ENCODE measurements at regions not wholly inside any gene's neighbourhood (a gene's known extent, or its start where the extent isn't known, plus 50 kb on each side); places are given as distances from the start of the nearest gene placed in this dataset.

- no peak for DNase-seq (ENCODE audit: low read depth)
- TF ChIP-seq CTCF (IDR thresholded peaks at IDR 0.05; ENCODE audit: control insufficient read depth, extremely low read depth, insufficient read depth) = no peak
- no peak overlapping the region for H3K4me3 ChIP-seq (ENCODE audit: low read depth, low read length)
Observed at GRCh38 chr14:85293612-85294234, 236.2 kb upstream of the FLRT2 start.

GRCh38 chr14:85295318-85295717 is 234.6 kb upstream of the FLRT2 start:
- DNase-seq (ENCODE audit: low read depth) = no peak
- no peak for TF ChIP-seq CTCF (IDR thresholded peaks at IDR 0.05; ENCODE audit: control insufficient read depth, extremely low read depth, insufficient read depth)
- H3K4me3 ChIP-seq (ENCODE audit: low read depth, low read length) = no peak overlapping the region

GRCh38 chr14:85296456-85297210 is 233.3 kb upstream of the FLRT2 start:
- DNase-seq (ENCODE audit: low read depth) = no peak
- H3K4me3 ChIP-seq (ENCODE audit: low read depth, low read length) = no peak overlapping the region
- no peak for TF ChIP-seq CTCF (IDR thresholded peaks at IDR 0.05; ENCODE audit: control insufficient read depth, extremely low read depth, insufficient read depth)

GRCh38 chr14:85300107-85300506 is 229.8 kb upstream of the FLRT2 start:
- peak; percentile 95 for DNase-seq (ENCODE audit: low read depth)
- no peak overlapping the region for H3K4me3 ChIP-seq (ENCODE audit: low read depth, low read length)
- TF ChIP-seq CTCF (IDR thresholded peaks at IDR 0.05; ENCODE audit: control insufficient read depth, extremely low read depth, insufficient read depth) = no peak

- no peak for TF ChIP-seq CTCF (IDR thresholded peaks at IDR 0.05; ENCODE audit: control insufficient read depth, extremely low read depth, insufficient read depth)
- DNase-seq (ENCODE audit: low read depth) = no peak
- no peak overlapping the region for H3K4me3 ChIP-seq (ENCODE audit: low read depth, low read length)
Observed at GRCh38 chr14:85301506-85301905, 228.4 kb upstream of the FLRT2 start.

- no peak overlapping the region for H3K4me3 ChIP-seq (ENCODE audit: low read depth, low read length)
- no peak for DNase-seq (ENCODE audit: low read depth)
- TF ChIP-seq CTCF (IDR thresholded peaks at IDR 0.05; ENCODE audit: control insufficient read depth, extremely low read depth, insufficient read depth) = no peak
Observed at GRCh38 chr14:85306024-85306423, 223.9 kb upstream of the FLRT2 start.

Measured in LNCaP clone FGC (cell line).